Esophagus squamous epithelium (tissue), 4 donors: ENCODE measurements at regions not wholly inside any gene's neighbourhood (a gene's known extent, or its start where the extent isn't known, plus 50 kb on each side); places are given as distances from the start of the nearest gene placed in this dataset.

Experiments used
- CTCF ChIP-seq, 6 experiments: fragments of 450-650 bp in 4 of 6; fragments of 200-600 bp in 2 of 6; sonication (generic) in 2 of 6; IDR thresholded peaks; one replicate each; pipeline ENCODE4 v1.5.1; 2016 to 2019; ENCODE audit warnings: antibody characterized with exemption in 6 of 6, mild to moderate bottlenecking in 4 of 6, moderate library complexity in 4 of 6
- POLR2A ChIP-seq, 4 donors: fragments of 450-650 bp; IDR thresholded peaks; one replicate each; pipeline ENCODE4 v1.6.1; 2017; ENCODE audit warnings: antibody characterized with exemption in 4 of 4, mild to moderate bottlenecking in 4 of 4, moderate library complexity in 3 of 4

- TF ChIP-seq POLR2A (IDR thresholded peaks at IDR 0.05) (no peak), CTCF (IDR thresholded peaks at IDR 0.05) (no peak)
Observed at GRCh38 chr1:209057083-209057482, 526.4 kb upstream of the CAMK1G start.
